Skin epidermis (tissue), 12 donors: ENCODE measurements at regions not wholly inside any gene's neighbourhood (a gene's known extent, or its start where the extent isn't known, plus 50 kb on each side); places are given as distances from the start of the nearest gene placed in this dataset.
"Not testable (repeated sequence)": the region's sequence is repeated elsewhere in the genome, so short reads cannot be mapped to it uniquely, and the experiment has no call there.

Source experiments
- H3K27ac ChIP-seq, 21 experiments: fragments of 200-600 bp; sonication (generic) in 11 of 21; one replicate each; pipeline ENCODE4 v1.5.0; 2020; ENCODE audit warnings: mild to moderate bottlenecking in 3 of 21, inconsistent platforms in 2 of 21, moderate library complexity in 2 of 21
- H3K4me3 ChIP-seq, 7 experiments: fragments of 200-600 bp; sonication (generic) in 2 of 7; one replicate each; pipeline ENCODE4 v1.5.0; 2020; ENCODE audit warnings: inconsistent platforms in 2 of 7, mild to moderate bottlenecking in 2 of 7, moderate library complexity in 1 of 7

- no peak overlapping the region for H3K4me3 ChIP-seq
- no peak overlapping the region for H3K27ac ChIP-seq
Measured at GRCh38 chr1:58948671-58949070, 164.8 kb upstream of the JUN start.

- H3K4me3 ChIP-seq = no peak overlapping the region
- H3K27ac ChIP-seq = no peak overlapping the region
Measured at GRCh38 chr1:58949551-58950220, 165.8 kb upstream of the JUN start.

- H3K27ac ChIP-seq = no peak overlapping the region
- no peak overlapping the region for H3K4me3 ChIP-seq
Measured at GRCh38 chr1:58950897-58951296, 167.1 kb upstream of the JUN start.

- not testable (repeated sequence) for H3K4me3 ChIP-seq, H3K27ac ChIP-seq
Measured at GRCh38 chr1:58953951-58954350, 170.1 kb upstream of the JUN start.

GRCh38 chr1:58963287-58963686 lies 179.4 kb upstream of the JUN start:
- not testable (repeated sequence) for H3K4me3 ChIP-seq, H3K27ac ChIP-seq

- H3K27ac ChIP-seq = no peak overlapping the region
- H3K4me3 ChIP-seq = no peak overlapping the region
Measured at GRCh38 chr1:58964428-58964827, 180.6 kb upstream of the JUN start.

- no peak overlapping the region for H3K27ac ChIP-seq
Measured at GRCh38 chr1:58964880-58965279, 181.0 kb upstream of the JUN start.

GRCh38 chr1:58966103-58966916 lies 182.5 kb upstream of the JUN start:
- Histone ChIP-seq H3K27ac (no peak overlapping the region), H3K4me3 (no peak overlapping the region)

More at GRCh38 chr1:58964880-58965279, 181.0 kb upstream of the JUN start:
- no peak overlapping the region for H3K4me3 ChIP-seq

- no peak overlapping the region for H3K27ac ChIP-seq
- no peak overlapping the region for H3K4me3 ChIP-seq
Measured at GRCh38 chr1:58966917-58967740, 183.3 kb upstream of the JUN start.

- Histone ChIP-seq H3K27ac (peak overlapping the region in 18 of 21 experiments; percentile 33 to 82 (median 66)), H3K4me3 (no peak overlapping the region)
Measured at GRCh38 chr1:58968360-58968952, 184.6 kb upstream of the JUN start.

- H3K4me3 ChIP-seq = not testable (repeated sequence)
- peak overlapping the region in 6 of 21 experiments; percentile 47 to 82 (median 74) for H3K27ac ChIP-seq
Measured at GRCh38 chr1:58969176-58969575, 185.3 kb upstream of the JUN start.

GRCh38 chr1:58971629-58972140 lies 187.8 kb upstream of the JUN start:
- no peak overlapping the region for H3K27ac ChIP-seq
- no peak overlapping the region for H3K4me3 ChIP-seq

GRCh38 chr1:58975888-58976287 lies 192.0 kb upstream of the JUN start:
- no peak overlapping the region for H3K27ac ChIP-seq
- no peak overlapping the region for H3K4me3 ChIP-seq

GRCh38 chr1:58976294-58976693 lies 192.4 kb upstream of the JUN start:
- no peak overlapping the region for H3K4me3 ChIP-seq
- H3K27ac ChIP-seq = no peak overlapping the region

GRCh38 chr1:58977598-58977997 lies 193.8 kb upstream of the JUN start:
- no peak overlapping the region for H3K4me3 ChIP-seq

GRCh38 chr1:58978096-58978495 lies 194.2 kb upstream of the JUN start:
- H3K4me3 ChIP-seq = no peak overlapping the region
- H3K27ac ChIP-seq = no peak overlapping the region

More at GRCh38 chr1:58977598-58977997, 193.8 kb upstream of the JUN start:
- H3K27ac ChIP-seq = no peak overlapping the region

- no peak overlapping the region for H3K27ac ChIP-seq
- no peak overlapping the region for H3K4me3 ChIP-seq
Measured at GRCh38 chr1:58979086-58979485, 195.2 kb upstream of the JUN start.

GRCh38 chr1:58979677-58980076 lies 195.8 kb upstream of the JUN start:
- no peak overlapping the region for H3K27ac ChIP-seq
- H3K4me3 ChIP-seq = no peak overlapping the region

- Histone ChIP-seq H3K27ac (no peak overlapping the region), H3K4me3 (no peak overlapping the region)
Measured at GRCh38 chr1:58981392-58981791, 197.5 kb upstream of the JUN start.
